Mesenchymal stem cell (in vitro differentiated cells and primary cell): ENCODE measurements at regions not wholly inside any gene's neighbourhood (a gene's known extent, or its start where the extent isn't known, plus 50 kb on each side); places are given as distances from the start of the nearest gene placed in this dataset.
A peak's percentile ranks its signal among the peaks of the same experiment; 100 is the strongest.

Source experiments
- DNase-seq: peaks from one replicate; pipeline ENCODE4 v3.0.0-alpha.2; 2013
- H2AFZ ChIP-seq: one replicate; pipeline ENCODE4 v1.6.1; 2013; ENCODE audit warnings: low read depth, mild to moderate bottlenecking, control low read depth, inconsistent platforms, low read length, moderate library complexity
- H2AK5ac ChIP-seq: 2 replicates; pipeline ENCODE4 v1.6.1; 2013; ENCODE audit warnings: low read length, moderate library complexity, mild to moderate bottlenecking, inconsistent platforms; ENCODE audit not compliant: severe bottlenecking
- H2BK120ac ChIP-seq: one replicate; pipeline ENCODE4 v1.6.1; 2013; ENCODE audit warnings: low read depth, mild to moderate bottlenecking, inconsistent platforms, low read length, moderate library complexity
- H2BK12ac ChIP-seq, 2 experiments: one replicate each; pipeline ENCODE4 v1.6.1; 2013; ENCODE audit warnings: inconsistent platforms in 2 of 2, low read length in 2 of 2, mild to moderate bottlenecking in 2 of 2, moderate library complexity in 2 of 2, control low read depth in 1 of 2
- H2BK15ac ChIP-seq: one replicate; pipeline ENCODE4 v1.6.1; 2013; ENCODE audit warnings: mild to moderate bottlenecking, low read depth, inconsistent platforms; ENCODE audit not compliant: poor library complexity, severe bottlenecking
- H2BK5ac ChIP-seq: 2 replicates; pipeline ENCODE4 v1.6.1; 2013; ENCODE audit warnings: low read depth, mild to moderate bottlenecking, low read length, control low read depth, inconsistent platforms; ENCODE audit not compliant: poor library complexity, severe bottlenecking
- H3K14ac ChIP-seq, 2 experiments: one replicate each; pipeline ENCODE4 v1.6.1; 2013; ENCODE audit warnings: inconsistent platforms in 2 of 2, low read length in 2 of 2, control low read depth in 1 of 2, mild to moderate bottlenecking in 1 of 2, moderate library complexity in 1 of 2
- H3K18ac ChIP-seq, 2 experiments: one replicate each; pipeline ENCODE4 v1.6.1; 2013; ENCODE audit warnings: inconsistent platforms in 2 of 2, low read length in 2 of 2, control low read depth in 1 of 2, low read depth in 1 of 2, mild to moderate bottlenecking in 1 of 2
- H3K23ac ChIP-seq, 2 experiments: one replicate each; pipeline ENCODE4 v1.6.1; 2013; ENCODE audit warnings: inconsistent platforms in 2 of 2, low read length in 2 of 2, mild to moderate bottlenecking in 2 of 2, moderate library complexity in 2 of 2, control low read depth in 1 of 2
- H3K27ac ChIP-seq: 2 replicates; pipeline ENCODE4 v1.5.1; 2013; ENCODE audit warnings: mild to moderate bottlenecking, moderate library complexity, low read length, control low read depth, inconsistent platforms; ENCODE audit not compliant: poor library complexity, severe bottlenecking
- H3K27me3 ChIP-seq, 2 experiments: 2 replicates each; pipeline versions ENCODE4 v1.6.1 to v1.7.0; 2013; ENCODE audit warnings: low read length in 2 of 2, mild to moderate bottlenecking in 2 of 2, moderate library complexity in 2 of 2, control low read depth in 1 of 2, inconsistent platforms in 1 of 2; ENCODE audit not compliant: control insufficient read depth in 1 of 2, insufficient read depth in 1 of 2
- H3K36me3 ChIP-seq, 2 experiments: 2 replicates each; pipeline versions ENCODE4 v1.6.1 to v1.7.0; 2013; ENCODE audit warnings: low read length in 2 of 2, control low read depth in 1 of 2, inconsistent platforms in 1 of 2, low read depth in 1 of 2, mild to moderate bottlenecking in 1 of 2; ENCODE audit not compliant: insufficient read depth in 2 of 2, control insufficient read depth in 1 of 2
- H3K4ac ChIP-seq, 2 experiments: one replicate each; pipeline ENCODE4 v1.6.1; 2013; ENCODE audit warnings: inconsistent platforms in 2 of 2, low read length in 2 of 2, mild to moderate bottlenecking in 2 of 2, moderate library complexity in 2 of 2, control low read depth in 1 of 2, low read depth in 1 of 2
- H3K4me1 ChIP-seq: 2 replicates; pipeline ENCODE4 v1.6.1; 2013; ENCODE audit warnings: low read depth, low read length, control low read depth; ENCODE audit not compliant: control insufficient read depth, insufficient read depth
- H3K4me2 ChIP-seq: 2 replicates; pipeline ENCODE4 v1.6.1; 2013; ENCODE audit warnings: low read length, mild to moderate bottlenecking, inconsistent platforms; ENCODE audit not compliant: poor library complexity, severe bottlenecking
- H3K4me3 ChIP-seq, 2 experiments: 2 replicates each; pipeline versions ENCODE4 v1.5.1 to v1.7.0; 2013; ENCODE audit warnings: low read length in 2 of 2, mild to moderate bottlenecking in 2 of 2, control low read depth in 1 of 2, low read depth in 1 of 2; ENCODE audit not compliant: insufficient read depth in 1 of 2
- H3K79me1 ChIP-seq: replicated peaks from 2 replicates; pipeline ENCODE4 v1.6.1; 2013; ENCODE audit warnings: mild to moderate bottlenecking, control low read depth, low read length, inconsistent platforms; ENCODE audit not compliant: poor library complexity, severe bottlenecking
- H3K9ac ChIP-seq: 2 replicates; pipeline ENCODE4 v1.7.0; 2013; ENCODE audit warnings: mild to moderate bottlenecking, low read length, moderate library complexity
- H3K9me3 ChIP-seq: 2 replicates; pipeline ENCODE4 v1.7.0; 2013; ENCODE audit warnings: mild to moderate bottlenecking, low read length; ENCODE audit not compliant: control insufficient read depth
- H4K8ac ChIP-seq: one replicate; pipeline ENCODE4 v1.6.1; 2013; ENCODE audit warnings: inconsistent platforms, mild to moderate bottlenecking, low read length, moderate library complexity
- H4K91ac ChIP-seq: one replicate; pipeline ENCODE4 v1.6.1; 2013; ENCODE audit warnings: mild to moderate bottlenecking, low read length, inconsistent platforms
- WGBS: methylation state at CpG from one replicate; pipeline ENCODE4 v1.1.7; 2013; ENCODE audit warnings: mixed read lengths; 5-methylcytosine and 5-hydroxymethylcytosine counted together

DNA sequence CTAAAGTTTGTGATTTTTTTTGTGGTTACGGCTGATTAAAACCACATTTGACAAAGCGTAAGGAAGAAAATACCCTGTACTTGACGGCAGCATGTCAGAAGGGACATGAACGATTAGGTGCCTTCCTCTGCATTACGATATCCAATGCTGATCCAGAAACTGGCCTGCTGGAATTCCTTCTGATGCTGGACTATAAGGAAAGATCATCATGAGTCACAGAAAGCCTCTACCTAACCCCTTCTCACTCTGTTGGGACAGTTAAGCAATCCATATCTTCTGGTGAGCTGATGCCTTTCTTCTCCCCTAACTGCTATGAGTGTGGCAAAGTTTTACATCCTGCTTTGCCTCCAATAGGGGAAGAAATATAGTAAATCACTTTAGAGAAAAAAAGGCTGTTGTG is 78.4 kb upstream of the PAPPA start:
- H3K9ac ChIP-seq, result peak overlapping the region; percentile 64
- 95% methylated on average over 5 of the region's 5 CpGs for WGBS
- no peak overlapping the region for H3K4ac ChIP-seq
- H3K4me1 ChIP-seq, result no peaks in the 10 kb centered on the region
- no peaks in the 10 kb centered on the region for H3K9me3 ChIP-seq
- no peak overlapping the region for H3K4me2 ChIP-seq
- no peak overlapping the region for H4K8ac ChIP-seq
- H3K4me3 ChIP-seq, result no peak overlapping the region
- H3K18ac ChIP-seq, result no peak overlapping the region
- no peak overlapping the region for H3K23ac ChIP-seq
- H3K79me1 ChIP-seq, result no peaks in the 10 kb centered on the region
- H4K91ac ChIP-seq, result no peak overlapping the region
- no peak overlapping the region for H3K14ac ChIP-seq
- H2AFZ ChIP-seq, result no peak overlapping the region
- no peak overlapping the region for H3K27ac ChIP-seq
- no peak overlapping the region for H2BK15ac ChIP-seq
- H3K36me3 ChIP-seq, result no peaks in the 10 kb centered on the region
- H3K27me3 ChIP-seq, result no peaks in the 10 kb centered on the region
- H2BK12ac ChIP-seq, result peak overlapping the region in 1 of 2 experiments; percentile 63
- no peak overlapping the region for H2AK5ac ChIP-seq
- peak; percentile 65 for DNase-seq
- H2BK5ac ChIP-seq, result no peak overlapping the region
- H2BK120ac ChIP-seq, result no peak overlapping the region

GRCh38 chr9:116078640-116079039 is 75.0 kb upstream of the PAPPA start:
- no peaks in the 10 kb centered on the region for H3K4me1 ChIP-seq
- H3K23ac ChIP-seq, result no peak overlapping the region
- H3K9ac ChIP-seq, result no peak overlapping the region
- no peak overlapping the region for H4K8ac ChIP-seq
- H3K18ac ChIP-seq, result no peak overlapping the region
- H3K27me3 ChIP-seq, result no peaks in the 10 kb centered on the region
- no peaks in the 10 kb centered on the region for H3K9me3 ChIP-seq
- H3K4me2 ChIP-seq, result no peak overlapping the region
- no peak overlapping the region for H2BK12ac ChIP-seq
- H3K79me1 ChIP-seq, result no peaks in the 10 kb centered on the region
- no peak overlapping the region for H2BK120ac ChIP-seq
- DNase-seq, result no peak
- H2AK5ac ChIP-seq, result no peak overlapping the region
- no peak overlapping the region for H3K27ac ChIP-seq
- H2BK15ac ChIP-seq, result no peak overlapping the region
- no peak overlapping the region for H2BK5ac ChIP-seq
- H3K4me3 ChIP-seq, result no peak overlapping the region
- H3K4ac ChIP-seq, result no peak overlapping the region
- no peak overlapping the region for H3K14ac ChIP-seq
- H2AFZ ChIP-seq, result no peak overlapping the region
- H4K91ac ChIP-seq, result no peak overlapping the region
- H3K36me3 ChIP-seq, result no peaks in the 10 kb centered on the region

- no peaks in the 10 kb centered on the region for H3K27me3 ChIP-seq
- H2BK15ac ChIP-seq, result no peak overlapping the region
- H2BK12ac ChIP-seq, result peak overlapping the region in 1 of 2 experiments; percentile 83
- DNase-seq, result no peak
- H2AK5ac ChIP-seq, result no peak overlapping the region
- no peak overlapping the region for H3K4ac ChIP-seq
- H3K9ac ChIP-seq, result no peak overlapping the region
- no peak overlapping the region for H3K18ac ChIP-seq
- no peak overlapping the region for H3K14ac ChIP-seq
- no peaks in the 10 kb centered on the region for H3K4me1 ChIP-seq
- H2BK120ac ChIP-seq, result no peak overlapping the region
- WGBS, result 78% methylated on average over 5 of the region's 5 CpGs
- H2AFZ ChIP-seq, result no peak overlapping the region
- H3K4me2 ChIP-seq, result no peak overlapping the region
- H3K36me3 ChIP-seq, result no peaks in the 10 kb centered on the region
- H3K27ac ChIP-seq, result no peak overlapping the region
- no peak overlapping the region for H3K4me3 ChIP-seq
- no peaks in the 10 kb centered on the region for H3K9me3 ChIP-seq
- H4K8ac ChIP-seq, result no peak overlapping the region
- H3K23ac ChIP-seq, result no peak overlapping the region
- H4K91ac ChIP-seq, result peak overlapping the region; percentile 18
- no peaks in the 10 kb centered on the region for H3K79me1 ChIP-seq
- H2BK5ac ChIP-seq, result no peak overlapping the region
Measured at GRCh38 chr9:116080561-116080960, 73.0 kb upstream of the PAPPA start.

- H2AFZ ChIP-seq, result no peak overlapping the region
- H3K4me1 ChIP-seq, result no peaks in the 10 kb centered on the region
- 71% methylated on average over 2 of the region's 2 CpGs for WGBS
- H3K9ac ChIP-seq, result no peak overlapping the region
- H3K9me3 ChIP-seq, result no peaks in the 10 kb centered on the region
- no peaks in the 10 kb centered on the region for H3K79me1 ChIP-seq
- H3K36me3 ChIP-seq, result no peaks in the 10 kb centered on the region
- H3K4me2 ChIP-seq, result no peak overlapping the region
- no peak overlapping the region for H4K91ac ChIP-seq
- DNase-seq, result no peak
- H2BK5ac ChIP-seq, result no peak overlapping the region
- H3K23ac ChIP-seq, result no peak overlapping the region
- no peak overlapping the region for H2BK120ac ChIP-seq
- H3K14ac ChIP-seq, result no peak overlapping the region
- H2BK15ac ChIP-seq, result no peak overlapping the region
- H2AK5ac ChIP-seq, result no peak overlapping the region
- H3K27ac ChIP-seq, result no peak overlapping the region
- no peak overlapping the region for H3K4ac ChIP-seq
- H2BK12ac ChIP-seq, result no peak overlapping the region
- no peak overlapping the region for H4K8ac ChIP-seq
- no peak overlapping the region for H3K18ac ChIP-seq
- no peak overlapping the region for H3K4me3 ChIP-seq
- H3K27me3 ChIP-seq, result no peaks in the 10 kb centered on the region
Measured at GRCh38 chr9:116081435-116082115, 72.0 kb upstream of the PAPPA start.
